Tibial nerve (tissue), 4 donors: ENCODE measurements at regions not wholly inside any gene's neighbourhood (a gene's known extent, or its start where the extent isn't known, plus 50 kb on each side); places are given as distances from the start of the nearest gene placed in this dataset.

Source experiments
- DNase-seq, 2 donors: peaks; one replicate each; pipeline ENCODE4 v3.0.0-alpha.2; 2019; ENCODE audit warnings: low spot score in 2 of 2
- H3K27ac ChIP-seq, 4 donors: fragments of 200-600 bp; sonication (generic) in 3 of 4; one replicate each; pipeline ENCODE4 v1.5.1; 2017 to 2019; ENCODE audit warnings: mild to moderate bottlenecking in 1 of 4
- H3K27me3 ChIP-seq, 2 donors: fragments of 200-600 bp; sonication (generic) in 1 of 2; one replicate each; pipeline versions ENCODE4 v1.5.1 to v1.6.0; 2017 to 2019
- H3K36me3 ChIP-seq, 3 donors: fragments of 200-600 bp; sonication (generic); one replicate each; pipeline ENCODE4 v1.5.1; 2018 to 2019
- H3K4me1 ChIP-seq, 4 donors: fragments of 200-600 bp; sonication (generic) in 3 of 4; one replicate each; pipeline ENCODE4 v1.5.1; 2017 to 2019
- H3K4me3 ChIP-seq, 4 donors: fragments of 200-600 bp; sonication (generic) in 3 of 4; one replicate each; pipeline ENCODE4 v1.5.1; 2017 to 2019; ENCODE audit warnings: mild to moderate bottlenecking in 1 of 4, moderate library complexity in 1 of 4
- H3K9me3 ChIP-seq, 4 donors: fragments of 200-600 bp; sonication (generic) in 3 of 4; one replicate each; pipeline ENCODE4 v1.5.1; 2017 to 2019
- EP300 ChIP-seq, 2 donors: sonication (generic); formaldehyde crosslinking; IDR thresholded peaks; one replicate each; pipeline ENCODE4 v1.6.1; 2017; ENCODE audit warnings: antibody characterized with exemption in 2 of 2, mild to moderate bottlenecking in 1 of 2
- POLR2A ChIP-seq, 2 donors: fragments of 450-650 bp; IDR thresholded peaks; one replicate each; pipeline ENCODE4 v1.6.1; 2017; ENCODE audit warnings: antibody characterized with exemption in 2 of 2, mild to moderate bottlenecking in 2 of 2, moderate library complexity in 2 of 2
- WGBS, 2 donors: methylation state at CpG; one replicate each; pipeline ENCODE4 v1.1.5; 2018; 5-methylcytosine and 5-hydroxymethylcytosine counted together
- TF ChIP-seq, protein P1 (sequence below), 5 experiments: fragments of 200-600 bp in 3 of 5; fragments of 450-650 bp in 2 of 5; sonication (generic) in 3 of 5; IDR thresholded peaks; one replicate each; pipeline ENCODE4 v1.5.1; 2016 to 2019; ENCODE audit warnings: antibody characterized with exemption in 5 of 5, mild to moderate bottlenecking in 3 of 5, moderate library complexity in 2 of 5

DNA sequence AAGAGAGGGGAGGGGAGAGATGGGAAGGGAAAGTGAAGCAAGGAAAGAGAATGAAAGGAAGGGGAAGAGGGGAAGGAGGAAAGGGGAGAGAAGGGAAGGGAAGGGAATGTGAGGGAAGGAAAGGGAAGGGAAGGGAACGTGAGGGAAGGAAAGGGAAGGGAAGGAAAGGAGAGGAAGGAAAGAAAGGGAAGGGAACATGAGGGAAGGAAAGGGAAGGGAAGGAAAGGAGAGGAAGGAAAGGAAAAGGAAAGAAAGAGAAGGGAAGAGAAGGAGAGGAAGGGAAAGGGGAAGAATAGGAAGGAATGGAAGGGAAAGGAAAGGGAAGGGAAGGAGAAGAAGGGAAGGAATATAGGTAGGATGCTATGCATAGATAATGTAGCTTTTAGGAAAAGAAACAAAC lies 139.7 kb upstream of the PTER start:
- DNase-seq, result no peak
- 56 to 74% methylated on average over 1 of the region's 1 CpG for WGBS, 2 donors
- H3K9me3 ChIP-seq, result no peaks in the 10 kb centered on the region
- H3K27ac ChIP-seq, result no peak overlapping the region
- TF ChIP-seq EP300 (IDR thresholded peaks at IDR 0.05), result no peak
- TF ChIP-seq, protein P1, sequence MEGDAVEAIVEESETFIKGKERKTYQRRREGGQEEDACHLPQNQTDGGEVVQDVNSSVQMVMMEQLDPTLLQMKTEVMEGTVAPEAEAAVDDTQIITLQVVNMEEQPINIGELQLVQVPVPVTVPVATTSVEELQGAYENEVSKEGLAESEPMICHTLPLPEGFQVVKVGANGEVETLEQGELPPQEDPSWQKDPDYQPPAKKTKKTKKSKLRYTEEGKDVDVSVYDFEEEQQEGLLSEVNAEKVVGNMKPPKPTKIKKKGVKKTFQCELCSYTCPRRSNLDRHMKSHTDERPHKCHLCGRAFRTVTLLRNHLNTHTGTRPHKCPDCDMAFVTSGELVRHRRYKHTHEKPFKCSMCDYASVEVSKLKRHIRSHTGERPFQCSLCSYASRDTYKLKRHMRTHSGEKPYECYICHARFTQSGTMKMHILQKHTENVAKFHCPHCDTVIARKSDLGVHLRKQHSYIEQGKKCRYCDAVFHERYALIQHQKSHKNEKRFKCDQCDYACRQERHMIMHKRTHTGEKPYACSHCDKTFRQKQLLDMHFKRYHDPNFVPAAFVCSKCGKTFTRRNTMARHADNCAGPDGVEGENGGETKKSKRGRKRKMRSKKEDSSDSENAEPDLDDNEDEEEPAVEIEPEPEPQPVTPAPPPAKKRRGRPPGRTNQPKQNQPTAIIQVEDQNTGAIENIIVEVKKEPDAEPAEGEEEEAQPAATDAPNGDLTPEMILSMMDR (IDR thresholded peaks at IDR 0.05), result no peak
- TF ChIP-seq POLR2A (IDR thresholded peaks at IDR 0.05), result no peak
- no peak overlapping the region for H3K4me3 ChIP-seq
- no peaks in the 10 kb centered on the region for H3K4me1 ChIP-seq
- H3K27me3 ChIP-seq, result no peaks in the 10 kb centered on the region
- no peaks in the 10 kb centered on the region for H3K36me3 ChIP-seq

GRCh38 chr10:16297642-16298041 lies 139.2 kb upstream of the PTER start:
- no peak for DNase-seq

DNA sequence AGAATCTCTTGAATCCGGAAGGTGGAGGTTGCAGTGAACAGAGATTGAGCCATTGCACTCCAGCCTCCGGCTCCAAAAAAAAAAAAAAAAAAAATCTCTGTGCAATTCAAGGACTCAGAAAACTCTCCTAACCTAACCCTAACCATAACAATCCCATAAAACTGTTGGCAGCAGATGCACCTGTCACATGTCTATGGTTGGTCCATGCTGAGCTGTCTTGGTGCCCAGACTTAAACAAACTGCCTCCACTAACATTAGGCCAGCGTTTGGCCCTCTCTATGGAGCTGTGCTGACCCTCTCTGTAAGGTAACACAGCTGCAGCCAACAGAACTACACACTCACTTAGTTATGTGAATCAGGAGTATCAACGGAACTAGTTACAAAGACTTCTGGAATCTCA lies 132.5 kb upstream of the PTER start:
- WGBS, 2 donors, result 79 to 90% methylated on average over 4 of the region's 4 CpGs
- Histone ChIP-seq H3K27ac (no peak overlapping the region), H3K36me3 (no peaks in the 10 kb centered on the region), H3K27me3 (no peaks in the 10 kb centered on the region), H3K4me3 (no peak overlapping the region), H3K4me1 (no peaks in the 10 kb centered on the region), H3K9me3 (no peaks in the 10 kb centered on the region)
- DNase-seq, result no peak
- TF ChIP-seq, protein P1 (IDR thresholded peaks at IDR 0.05), result no peak
- TF ChIP-seq EP300 (IDR thresholded peaks at IDR 0.05) (no peak), POLR2A (IDR thresholded peaks at IDR 0.05) (no peak)

More at GRCh38 chr10:16297642-16298041, 139.2 kb upstream of the PTER start:
- Histone ChIP-seq H3K36me3 (no peaks in the 10 kb centered on the region), H3K9me3 (no peaks in the 10 kb centered on the region), H3K4me3 (no peak overlapping the region), H3K4me1 (no peaks in the 10 kb centered on the region), H3K27me3 (no peaks in the 10 kb centered on the region), H3K27ac (no peak overlapping the region)
- WGBS, 2 donors, result 68 to 71% methylated on average over 6 of the region's 6 CpGs
- TF ChIP-seq EP300 (IDR thresholded peaks at IDR 0.05), result no peak
- no peak for TF ChIP-seq POLR2A (IDR thresholded peaks at IDR 0.05)
- TF ChIP-seq, protein P1 (IDR thresholded peaks at IDR 0.05), result no peak

- Histone ChIP-seq H3K36me3 (no peaks in the 10 kb centered on the region), H3K4me1 (no peaks in the 10 kb centered on the region), H3K27ac (no peak overlapping the region), H3K27me3 (no peaks in the 10 kb centered on the region), H3K4me3 (no peak overlapping the region), H3K9me3 (peaks cover 0 to 19% (median 0%) of the 10 kb centered on the region in 4 donors)
- no peak for TF ChIP-seq EP300 (IDR thresholded peaks at IDR 0.05)
- TF ChIP-seq, protein P1 (IDR thresholded peaks at IDR 0.05), result no peak
- TF ChIP-seq POLR2A (IDR thresholded peaks at IDR 0.05), result no peak
- no peak for DNase-seq
- WGBS, 2 donors, result 42 to 69% methylated on average over 1 of the region's 1 CpG
Measured at GRCh38 chr10:16310440-16310839, 126.4 kb upstream of the PTER start.

GRCh38 chr10:16314259-16314658 lies 122.6 kb upstream of the PTER start:
- TF ChIP-seq POLR2A (IDR thresholded peaks at IDR 0.05) (no peak), EP300 (IDR thresholded peaks at IDR 0.05) (no peak)
- TF ChIP-seq, protein P1 (IDR thresholded peaks at IDR 0.05), result no peak
- H3K36me3 ChIP-seq, result no peaks in the 10 kb centered on the region
- DNase-seq, result no peak

More at GRCh38 chr10:16314259-16314658, 122.6 kb upstream of the PTER start:
- H3K9me3 ChIP-seq, result peaks cover 0 to 19% (median 0%) of the 10 kb centered on the region in 4 donors
- H3K27ac ChIP-seq, result no peak overlapping the region
- H3K4me3 ChIP-seq, result no peak overlapping the region
- H3K4me1 ChIP-seq, result no peaks in the 10 kb centered on the region
- no peaks in the 10 kb centered on the region for H3K27me3 ChIP-seq
